Neural progenitor cell (in vitro differentiated cells): ENCODE measurements at regions not wholly inside any gene's neighbourhood (a gene's known extent, or its start where the extent isn't known, plus 50 kb on each side); places are given as distances from the start of the nearest gene placed in this dataset.

Source experiments
- DNase-seq: peaks from one replicate; pipeline ENCODE4 v3.0.0-alpha.2; 2016; ENCODE audit warnings: low spot score
- H2AFZ ChIP-seq: fragments of 200-600 bp; sonication (generic); replicated peaks from 2 replicates; pipeline ENCODE4 v1.6.1; 2016; ENCODE audit warnings: antibody characterized with exemption
- H3F3A ChIP-seq: fragments of 200-600 bp; sonication (generic); 2 replicates; pipeline ENCODE4 v1.6.1; 2016; ENCODE audit warnings: antibody characterized with exemption, low read depth
- H3K27ac ChIP-seq: fragments of 200-600 bp; sonication (generic); 2 replicates; pipeline ENCODE4 v1.5.1; 2016; ENCODE audit warnings: mild to moderate bottlenecking
- H3K27me3 ChIP-seq: fragments of 200-600 bp; sonication (generic); 2 replicates; pipeline ENCODE4 v1.6.1; 2016; ENCODE audit warnings: mild to moderate bottlenecking, moderate library complexity
- H3K36me3 ChIP-seq: fragments of 200-600 bp; sonication (generic); 2 replicates; pipeline ENCODE4 v1.5.1; 2016
- H3K4me1 ChIP-seq: fragments of 200-600 bp; sonication (generic); 2 replicates; pipeline ENCODE4 v1.6.1; 2016; ENCODE audit warnings: mixed run types
- H3K4me2 ChIP-seq: fragments of 200-600 bp; sonication (generic); 2 replicates; pipeline ENCODE4 v1.6.1; 2016
- H3K4me3 ChIP-seq: fragments of 200-600 bp; sonication (generic); 2 replicates; pipeline ENCODE4 v1.5.1; 2016
- H3K79me2 ChIP-seq: fragments of 200-600 bp; sonication (generic); 2 replicates; pipeline ENCODE4 v1.6.1; 2016; ENCODE audit warnings: low read depth
- H3K9ac ChIP-seq: fragments of 200-600 bp; sonication (generic); 2 replicates; pipeline ENCODE4 v1.6.1; 2016
- H3K9me3 ChIP-seq: fragments of 200-600 bp; sonication (generic); 2 replicates; pipeline ENCODE4 v1.5.1; 2016; ENCODE audit warnings: low read depth
- H4K20me1 ChIP-seq: fragments of 200-600 bp; sonication (generic); 2 replicates; pipeline ENCODE4 v1.6.1; 2016; ENCODE audit warnings: low read depth
- H3K27ac Mint-ChIP-seq: 3 replicates; pipeline ENCODE4 v1.8.0; 2021; ENCODE audit warnings: mixed read lengths
- H3K27me3 Mint-ChIP-seq: 2 replicates; pipeline ENCODE4 v1.8.0; 2022; ENCODE audit warnings: low read depth, mild to moderate bottlenecking, inconsistent platforms, moderate library complexity, mixed read lengths; ENCODE audit not compliant: insufficient read depth
- H3K36me3 Mint-ChIP-seq: 3 replicates; pipeline ENCODE4 v1.8.0; 2021; ENCODE audit warnings: mixed read lengths
- H3K4me1 Mint-ChIP-seq: 3 replicates; pipeline ENCODE4 v1.8.0; 2021; ENCODE audit warnings: mixed read lengths
- H3K4me3 Mint-ChIP-seq: 3 replicates; pipeline ENCODE4 v1.8.0; 2021; ENCODE audit warnings: mild to moderate bottlenecking, moderate library complexity, mixed read lengths
- H3K9me3 Mint-ChIP-seq: 3 replicates; pipeline ENCODE4 v1.8.0; 2020; ENCODE audit warnings: mixed read lengths
- CTCF ChIP-seq: fragments of 200-600 bp; sonication (generic); IDR thresholded peaks from 2 replicates; pipeline ENCODE4 v1.5.1; 2017; ENCODE audit warnings: antibody characterized with exemption, mild to moderate bottlenecking
- EZH2 ChIP-seq: fragments of 200-600 bp; sonication (generic); IDR thresholded peaks from 2 replicates; pipeline ENCODE4 v1.6.1; 2017; ENCODE audit warnings: antibody characterized with exemption, mild to moderate bottlenecking, moderate library complexity
- EZH2phosphoT487 ChIP-seq: fragments of 200-600 bp; sonication (generic); IDR thresholded peaks from 2 replicates; pipeline ENCODE4 v1.6.1; 2017; ENCODE audit warnings: antibody characterized with exemption

- TF ChIP-seq CTCF (no peak), EZH2phosphoT487 (no peak), EZH2 (no peak)
- peaks cover 5% of the 10 kb centered on the region for H3K4me1 Mint-ChIP-seq
- Histone ChIP-seq H3K4me3 (no peak overlapping the region), H3F3A (no peaks in the 10 kb centered on the region), H3K79me2 (no peaks in the 10 kb centered on the region), H3K27ac (no peak overlapping the region), H3K4me1 (no peaks in the 10 kb centered on the region), H3K9me3 (no peaks in the 10 kb centered on the region), H3K4me2 (no peak overlapping the region), H3K9ac (no peak overlapping the region), H4K20me1 (no peaks in the 10 kb centered on the region), H3K27me3 (no peaks in the 10 kb centered on the region), H2AFZ (no peak overlapping the region), H3K36me3 (no peaks in the 10 kb centered on the region)
- no peak overlapping the region for H3K4me3 Mint-ChIP-seq
- no peaks in the 10 kb centered on the region for H3K36me3 Mint-ChIP-seq
- no peak for DNase-seq
- no peaks in the 10 kb centered on the region for H3K27me3 Mint-ChIP-seq
- H3K27ac Mint-ChIP-seq = no peak overlapping the region
- no peaks in the 10 kb centered on the region for H3K9me3 Mint-ChIP-seq
These were observed 278.4 kb downstream of the PHF14 start for GRCh38 chr7:11252011-11252607.

DNA sequence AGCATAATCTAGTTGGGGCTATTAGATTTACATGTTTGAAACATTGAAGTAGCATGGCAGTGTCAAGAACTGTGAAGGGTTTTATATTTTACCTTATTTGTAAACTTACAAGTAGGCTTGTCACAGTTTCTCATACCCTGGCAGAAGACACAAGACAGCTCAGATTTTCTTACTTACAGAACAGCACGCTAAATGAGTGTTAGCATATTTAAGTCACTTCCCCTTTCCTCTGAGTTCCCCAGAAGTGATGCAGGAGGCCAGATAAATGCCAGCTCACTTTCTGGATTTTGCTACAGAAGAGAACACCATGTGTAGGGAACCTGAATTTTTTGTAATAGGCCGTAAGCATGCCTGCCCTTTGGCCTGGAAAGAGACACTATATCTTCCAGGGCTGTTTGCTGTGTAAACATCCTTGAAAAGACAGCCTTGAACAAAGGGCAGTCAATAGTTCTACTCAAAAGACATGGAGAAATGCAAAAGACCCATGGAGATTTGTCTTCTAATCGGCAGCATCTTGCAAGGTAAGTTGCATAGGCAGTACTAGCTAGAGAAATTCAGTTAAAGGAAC lies 279.1 kb downstream of the PHF14 start:
- no peak overlapping the region for H3K4me3 ChIP-seq
- no peaks in the 10 kb centered on the region for H3K36me3 ChIP-seq
- H3K27me3 Mint-ChIP-seq = no peaks in the 10 kb centered on the region
- H3K9me3 Mint-ChIP-seq = no peaks in the 10 kb centered on the region
- H3K27ac ChIP-seq = no peak overlapping the region
- no peak overlapping the region for H2AFZ ChIP-seq
- TF ChIP-seq CTCF = no peak
- TF ChIP-seq EZH2 = no peak
- TF ChIP-seq EZH2phosphoT487 = no peak
- peaks cover 5% of the 10 kb centered on the region for H3K4me1 Mint-ChIP-seq
- H3K4me3 Mint-ChIP-seq = no peak overlapping the region
- no peaks in the 10 kb centered on the region for H3K27me3 ChIP-seq
- no peaks in the 10 kb centered on the region for H3K4me1 ChIP-seq
- H3K4me2 ChIP-seq = no peak overlapping the region
- H3K9ac ChIP-seq = no peak overlapping the region
- H3K79me2 ChIP-seq = no peaks in the 10 kb centered on the region
- no peaks in the 10 kb centered on the region for H3K36me3 Mint-ChIP-seq
- no peak overlapping the region for H3K27ac Mint-ChIP-seq
- no peaks in the 10 kb centered on the region for H4K20me1 ChIP-seq
- no peaks in the 10 kb centered on the region for H3K9me3 ChIP-seq
- H3F3A ChIP-seq = no peaks in the 10 kb centered on the region
- DNase-seq = no peak

DNA sequence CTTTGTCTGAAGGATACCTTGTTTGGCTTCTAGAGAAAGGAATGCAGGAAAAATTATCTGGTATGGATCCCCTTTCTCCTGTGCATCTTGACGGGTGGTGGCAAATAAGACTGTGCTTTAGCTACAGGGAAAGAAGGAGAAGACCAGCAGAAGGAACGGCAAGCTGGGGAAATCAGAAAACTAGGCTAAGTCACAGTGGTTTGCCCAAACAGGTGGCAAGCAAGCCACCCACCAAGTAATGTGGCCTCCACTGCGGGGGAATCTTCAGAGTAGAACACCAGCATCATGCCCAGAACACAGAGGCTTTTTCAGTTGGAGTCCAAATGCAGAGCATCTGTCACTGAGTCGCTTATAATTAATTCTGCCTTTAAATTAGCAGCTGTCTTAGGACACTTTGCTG lies 282.8 kb downstream of the PHF14 start:
- Mint-ChIP-seq H3K27me3 (peaks cover 3% of the 10 kb centered on the region), H3K36me3 (no peaks in the 10 kb centered on the region), H3K4me3 (no peak overlapping the region), H3K9me3 (no peaks in the 10 kb centered on the region), H3K4me1 (no peaks in the 10 kb centered on the region), H3K27ac (no peak overlapping the region)
- TF ChIP-seq CTCF (no peak), EZH2 (no peak), EZH2phosphoT487 (no peak)
- DNase-seq = no peak
- H3K79me2 ChIP-seq = no peaks in the 10 kb centered on the region
- no peaks in the 10 kb centered on the region for H3F3A ChIP-seq
- no peaks in the 10 kb centered on the region for H4K20me1 ChIP-seq
- H3K27ac ChIP-seq = no peak overlapping the region
- H3K4me3 ChIP-seq = no peak overlapping the region
- no peak overlapping the region for H3K9ac ChIP-seq
- H3K36me3 ChIP-seq = no peaks in the 10 kb centered on the region
- no peaks in the 10 kb centered on the region for H3K9me3 ChIP-seq
- no peaks in the 10 kb centered on the region for H3K27me3 ChIP-seq
- H2AFZ ChIP-seq = no peak overlapping the region
- H3K4me2 ChIP-seq = no peak overlapping the region
- no peaks in the 10 kb centered on the region for H3K4me1 ChIP-seq
